ENCODE measurements at regions not wholly inside any gene's neighbourhood (a gene's known extent, or its start where the extent isn't known, plus 50 kb on each side); places are given as distances from the start of the nearest gene placed in this dataset.
"Not testable (repeated sequence)": the region's sequence is repeated elsewhere in the genome, so short reads cannot be mapped to it uniquely, and the experiment has no call there.

- not testable (repeated sequence) for DNase-seq
These were observed 1185.4 kb downstream of the RPIA start for GRCh38 chr2:89876878-89877277.

DNA sequence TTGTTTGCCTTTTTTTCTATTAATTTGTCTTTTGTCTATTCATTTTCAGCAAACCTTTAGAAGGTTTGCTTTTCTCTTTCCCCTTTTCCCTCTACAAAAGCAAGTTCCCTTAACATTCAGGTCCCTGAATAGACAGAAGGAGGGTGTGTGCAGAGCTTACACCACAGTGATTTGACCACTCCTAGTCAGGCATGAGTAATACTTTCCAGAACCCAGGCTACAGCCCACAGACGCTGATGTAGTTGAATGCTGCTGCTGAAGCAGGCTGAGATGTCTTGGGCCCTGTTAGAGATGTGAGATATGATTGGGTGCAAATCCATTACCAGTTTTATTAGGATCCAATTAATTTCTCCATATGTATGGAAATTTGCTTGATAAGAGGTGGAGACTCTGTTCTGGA is 1191.4 kb downstream of the RPIA start:
- DNase-seq: not testable (repeated sequence)

GRCh38 chr2:89883624-89884023 is 1192.2 kb downstream of the RPIA start:
- DNase-seq: not testable (repeated sequence)

GRCh38 chr2:89885071-89885470 is 1193.6 kb downstream of the RPIA start:
- not testable (repeated sequence) for DNase-seq

GRCh38 chr2:89888693-89889092 is 1197.2 kb downstream of the RPIA start:
- not testable (repeated sequence) for DNase-seq

DNA sequence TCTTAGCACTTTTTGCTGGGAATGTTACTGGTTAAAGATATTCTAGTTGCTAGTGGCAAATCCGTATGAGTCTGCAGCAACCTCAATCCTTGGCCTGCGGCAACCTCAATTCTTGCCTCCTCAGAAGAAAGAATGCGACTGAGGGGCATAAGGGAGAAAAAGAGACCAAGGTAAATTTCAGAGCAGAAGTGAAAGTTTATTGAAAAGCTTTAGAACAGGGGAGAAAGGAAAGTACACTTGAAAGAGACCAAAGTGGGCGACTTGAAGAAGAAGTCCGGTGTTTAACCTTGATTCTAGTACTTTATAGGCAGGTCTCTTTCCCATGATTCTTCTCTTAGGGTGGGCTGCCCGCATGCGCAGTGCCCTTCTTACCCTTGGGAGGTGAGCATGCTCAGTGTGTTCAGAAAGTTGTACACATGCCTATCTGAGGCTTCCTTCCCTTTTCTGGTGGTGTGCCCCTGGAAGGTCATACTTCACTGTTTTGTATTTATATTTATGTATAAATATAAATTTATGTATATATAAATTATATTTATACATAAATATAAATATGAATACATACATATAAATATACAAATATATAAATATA is 1198.8 kb downstream of the RPIA start:
- not testable (repeated sequence) for DNase-seq

GRCh38 chr2:89894988-89895387 is 1203.5 kb downstream of the RPIA start:
- DNase-seq: not testable (repeated sequence)

DNA sequence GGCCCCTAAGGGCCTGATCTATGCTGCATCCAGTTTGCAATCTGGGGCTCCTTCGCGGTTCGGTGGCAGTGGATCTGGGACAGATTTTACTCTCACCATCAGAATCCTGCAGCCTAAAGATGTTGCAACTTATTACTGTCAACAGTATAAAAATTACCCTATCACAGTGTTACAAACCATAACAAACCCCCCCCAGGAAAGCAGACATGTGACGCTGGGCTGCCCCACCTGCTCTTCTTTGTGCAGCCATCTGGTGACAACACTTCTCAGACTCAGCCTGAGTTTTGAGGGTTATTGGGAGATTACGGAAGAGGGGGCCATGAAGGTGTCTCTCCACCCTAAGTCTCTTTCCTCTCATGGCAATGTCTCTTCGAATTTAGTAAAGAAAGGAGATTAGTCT is 1204.2 kb downstream of the RPIA start:
- not testable (repeated sequence) for DNase-seq

GRCh38 chr2:89927018-89927417 is 1235.5 kb downstream of the RPIA start:
- not testable (repeated sequence) for DNase-seq

GRCh38 chr2:89935436-89935835 is 1244.0 kb downstream of the RPIA start:
- DNase-seq: not testable (repeated sequence)

DNA sequence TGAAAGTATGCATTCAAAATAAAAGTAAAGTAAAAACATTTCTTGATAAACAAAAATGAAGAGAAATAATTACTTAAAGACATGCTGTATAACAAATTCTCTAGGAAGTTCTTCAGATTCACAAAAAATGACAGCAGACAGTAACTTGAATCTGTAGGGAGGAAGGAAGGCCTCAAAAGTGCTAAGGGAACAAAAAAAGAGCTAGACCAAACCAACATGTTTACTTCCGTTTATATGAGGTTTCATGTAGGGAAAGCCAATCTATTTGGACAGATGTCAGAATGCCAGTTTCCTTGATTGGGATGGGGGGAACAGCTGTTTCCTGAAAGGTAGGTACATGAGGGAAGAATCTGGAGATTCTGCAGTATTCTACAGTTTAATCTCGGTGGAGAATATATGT is 1244.5 kb downstream of the RPIA start:
- not testable (repeated sequence) for DNase-seq

- DNase-seq: not testable (repeated sequence)
These were observed 1245.1 kb downstream of the RPIA start for GRCh38 chr2:89936559-89936958.

GRCh38 chr2:89938756-89939155 is 1247.3 kb downstream of the RPIA start:
- not testable (repeated sequence) for DNase-seq

DNA sequence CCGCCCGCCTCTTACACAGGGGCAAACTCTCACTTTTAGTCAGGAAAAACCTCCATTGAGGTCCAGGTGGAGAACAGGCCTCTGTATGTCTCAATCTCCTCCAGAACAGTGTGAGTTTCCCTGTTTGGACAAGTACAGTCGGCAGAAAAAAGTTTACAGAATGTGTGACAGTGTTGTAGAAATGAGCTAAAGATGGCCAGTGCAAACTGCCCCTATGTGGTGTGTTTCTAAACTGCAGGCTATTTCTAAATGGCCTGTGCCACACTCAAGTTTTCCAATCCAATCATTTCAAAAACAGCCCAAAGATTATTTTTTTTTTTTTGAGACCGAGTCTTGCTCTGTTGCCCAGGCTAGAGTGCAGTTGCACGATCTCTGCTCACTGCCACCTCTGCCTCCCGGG is 1252.8 kb downstream of the RPIA start:
- DNase-seq: not testable (repeated sequence)

GRCh38 chr2:89945004-89945616 is 1253.6 kb downstream of the RPIA start:
- DNase-seq: not testable (repeated sequence)

- not testable (repeated sequence) for DNase-seq
These were observed 1255.8 kb downstream of the RPIA start for GRCh38 chr2:89947208-89947815.

GRCh38 chr2:89948102-89948501 is 1256.6 kb downstream of the RPIA start:
- DNase-seq: not testable (repeated sequence)

- not testable (repeated sequence) for DNase-seq
These were observed 1259.3 kb downstream of the RPIA start for GRCh38 chr2:89950807-89951206.

DNA sequence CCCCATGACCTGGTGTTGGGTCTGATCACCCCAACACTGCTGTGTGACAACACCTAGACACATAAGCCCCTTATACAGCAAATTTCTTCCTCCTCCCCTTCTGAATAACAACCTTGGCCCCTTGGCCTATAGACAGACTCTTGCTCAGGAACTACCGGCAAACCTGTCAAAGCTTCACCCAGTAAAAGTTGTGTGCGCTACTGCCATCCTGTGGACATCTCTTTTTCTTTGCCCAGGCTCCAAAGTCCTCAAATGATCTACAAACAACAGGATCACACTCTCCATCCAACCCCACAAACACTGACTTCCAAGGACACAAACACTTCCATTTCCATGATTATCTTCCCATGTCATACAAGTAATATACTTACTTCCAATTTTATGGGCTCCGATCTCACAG is 1265.8 kb downstream of the RPIA start:
- not testable (repeated sequence) for DNase-seq

DNA sequence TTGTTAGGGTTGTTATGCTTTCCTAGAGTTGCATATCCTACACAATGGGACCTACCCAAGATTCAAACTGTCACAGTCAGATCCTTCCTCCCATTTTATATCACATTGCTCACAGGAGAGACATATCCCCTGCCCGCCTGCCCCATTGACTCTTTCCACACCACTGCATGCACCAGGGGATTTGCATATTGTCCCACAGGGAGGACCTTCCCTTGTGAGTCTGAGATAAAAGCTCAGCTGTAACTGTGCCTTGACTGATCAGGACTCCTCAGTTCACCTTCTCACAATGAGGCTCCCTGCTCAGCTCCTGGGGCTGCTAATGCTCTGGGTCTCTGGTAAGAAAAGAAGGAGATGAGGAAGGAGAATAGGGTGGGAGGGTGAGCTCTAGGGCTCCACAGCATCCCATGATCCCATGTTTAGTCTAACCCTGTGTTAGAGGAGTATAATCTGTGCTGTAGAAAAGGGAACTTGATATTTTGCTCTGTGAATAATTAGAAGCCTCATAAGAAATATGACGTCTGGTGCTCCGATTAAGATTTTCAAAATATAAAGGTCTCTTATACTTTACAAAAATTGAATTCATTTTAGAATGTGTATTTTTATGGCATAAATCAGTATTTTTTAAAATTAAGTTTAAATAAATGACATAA is 1268.4 kb downstream of the RPIA start:
- not testable (repeated sequence) for DNase-seq

- not testable (repeated sequence) for DNase-seq
These were observed 1269.1 kb downstream of the RPIA start for GRCh38 chr2:89960570-89960969.

DNA sequence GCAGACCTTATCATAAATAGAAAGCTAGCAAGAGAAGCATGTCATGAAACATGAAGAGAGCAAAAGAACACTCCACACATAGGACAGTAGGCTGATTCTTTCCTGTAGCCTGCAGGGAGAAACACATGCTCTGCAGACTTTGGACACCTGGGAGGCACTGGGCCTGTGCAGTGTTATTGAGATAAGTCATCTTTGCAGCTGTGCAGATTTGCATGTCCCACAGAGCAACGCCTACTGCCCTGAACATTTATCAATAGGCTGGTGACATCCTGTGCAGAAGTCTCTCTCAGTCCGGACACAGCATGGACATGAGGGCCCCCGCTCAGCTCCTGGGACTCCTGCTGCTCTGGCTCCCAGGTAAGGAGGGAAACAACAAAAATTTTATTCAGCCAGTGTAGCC is 1277.1 kb downstream of the RPIA start:
- not testable (repeated sequence) for DNase-seq

DNA sequence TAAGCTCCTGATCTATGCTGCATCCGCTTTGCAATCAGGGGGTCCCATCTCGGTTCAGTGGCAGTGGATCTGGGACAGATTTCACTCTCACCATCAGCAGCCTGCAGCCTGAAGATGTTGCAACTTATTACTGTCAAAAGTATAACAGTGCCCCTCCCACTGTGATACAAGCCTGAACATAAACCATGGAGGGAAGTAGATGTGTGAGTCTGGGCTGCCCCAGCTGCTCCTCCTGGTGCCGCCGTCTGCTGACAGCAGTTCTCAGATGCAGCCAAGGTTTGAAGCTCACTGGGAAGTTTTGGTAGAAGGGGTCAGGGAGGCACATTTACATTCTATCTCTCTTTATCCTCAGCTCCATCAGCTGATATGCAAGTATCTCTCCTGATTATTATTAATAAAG is 1277.7 kb downstream of the RPIA start:
- not testable (repeated sequence) for DNase-seq

DNA sequence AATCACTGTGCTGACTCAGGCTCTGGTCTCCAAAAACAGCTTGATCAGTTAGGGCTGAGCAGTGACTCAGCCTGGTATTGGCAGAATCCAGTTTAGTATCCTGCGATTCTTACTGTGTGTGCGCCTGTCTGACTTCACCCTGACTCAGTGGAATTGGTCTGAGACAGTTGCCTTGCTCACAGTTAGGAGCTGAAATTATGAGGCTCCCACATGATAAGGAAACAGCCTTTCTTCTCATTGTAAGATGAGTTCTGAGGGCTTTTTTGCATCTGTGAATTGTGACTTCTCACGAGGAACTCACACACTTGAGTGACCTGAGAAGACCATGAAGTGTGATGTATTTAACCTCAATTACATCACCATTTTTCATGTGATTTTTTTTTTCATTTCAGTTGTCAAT is 1282.4 kb downstream of the RPIA start:
- DNase-seq: not testable (repeated sequence)

Data from NCI-H1105 (cell line).